GM12874 (cell line): ENCODE measurements at regions not wholly inside any gene's neighbourhood (a gene's known extent, or its start where the extent isn't known, plus 50 kb on each side); places are given as distances from the start of the nearest gene placed in this dataset.

ENCODE experiments used
- CTCF ChIP-seq: IDR thresholded peaks from 2 replicates; pipeline ENCODE4 v1.5.1; 2011; ENCODE audit warnings: low read depth, mild to moderate bottlenecking, control low read depth, low read length, moderate library complexity; ENCODE audit not compliant: insufficient read depth

- no peak for TF ChIP-seq CTCF
Observed at GRCh38 chr17:83179811-83180210, 100.4 kb downstream of the METRNL start.

GRCh38 chr17:83180264-83180995, 101.0 kb downstream of the METRNL start:
- TF ChIP-seq CTCF = no peak

GRCh38 chr17:83180996-83181481, 101.6 kb downstream of the METRNL start:
- no peak for TF ChIP-seq CTCF

GRCh38 chr17:83181991-83182619, 102.7 kb downstream of the METRNL start:
- no peak for TF ChIP-seq CTCF

GRCh38 chr17:83182620-83183101, 103.3 kb downstream of the METRNL start:
- TF ChIP-seq CTCF = no peak

- no peak for TF ChIP-seq CTCF
Observed at GRCh38 chr17:83183145-83183948, 103.9 kb downstream of the METRNL start.

- TF ChIP-seq CTCF = no peak
Observed at GRCh38 chr17:83183951-83184506, 104.6 kb downstream of the METRNL start.
